Right lobe of liver (tissue), 6 donors: ENCODE measurements at regions not wholly inside any gene's neighbourhood (a gene's known extent, or its start where the extent isn't known, plus 50 kb on each side); places are given as distances from the start of the nearest gene placed in this dataset.
"Not testable (repeated sequence)": the region's sequence is repeated elsewhere in the genome, so short reads cannot be mapped to it uniquely, and the experiment has no call there.

Experiments used
- ATAC-seq, 4 donors: fragments of 200-7000 bp; cut with Tn5 transposase; one replicate each; pipeline ENCODE4 v1.9.1; 2020; ENCODE audit warnings: mild to moderate bottlenecking in 4 of 4, moderate library complexity in 4 of 4
- DNase-seq, 3 donors: peaks; one replicate each; pipeline ENCODE4 v3.0.0-alpha.2; 2020
- H3K27ac ChIP-seq, 3 donors: fragments of 200-600 bp; one replicate each; pipeline ENCODE4 v1.8.0; 2022
- H3K27me3 ChIP-seq, 2 donors: fragments of 200-600 bp; one replicate each; pipeline ENCODE4 v1.8.0; 2022
- H3K36me3 ChIP-seq, 4 donors: fragments of 200-600 bp; sonication (generic) in 1 of 4; one replicate each; pipeline versions ENCODE4 v1.5.1 to v1.8.0; 2017 to 2022; ENCODE audit warnings: control low read depth in 1 of 4
- H3K4me1 ChIP-seq, 4 donors: fragments of 200-600 bp; sonication (generic) in 1 of 4; one replicate each; pipeline versions ENCODE4 v1.5.1 to v1.8.0; 2017 to 2022; ENCODE audit warnings: control low read depth in 1 of 4
- H3K4me3 ChIP-seq, 3 donors: fragments of 200-600 bp; one replicate each; pipeline ENCODE4 v1.8.0; 2022
- H3K9me3 ChIP-seq, 4 donors: fragments of 200-600 bp; sonication (generic) in 1 of 4; one replicate each; pipeline versions ENCODE4 v1.5.1 to v1.8.0; 2017 to 2022; ENCODE audit warnings: control low read depth in 1 of 4
- POLR2A ChIP-seq: fragments of 450-650 bp; IDR thresholded peaks from one replicate; pipeline ENCODE4 v1.6.1; 2017; ENCODE audit warnings: antibody characterized with exemption, mild to moderate bottlenecking
- WGBS: methylation state at CpG from one replicate; pipeline ENCODE4 v1.1.6; 2018; ENCODE audit warnings: low coverage, low lambda C conversion rate; ENCODE audit not compliant: insufficient coverage; ENCODE audit errors: missing lambda C conversion rate; 5-methylcytosine and 5-hydroxymethylcytosine counted together
- intact Hi-C, 2 donors: fragments of 100-400 bp; cut with DNase I; formaldehyde crosslinking; loops; one replicate each; pipeline versions ENCODE4 v1.11.2 to v1.14.1; 2022
- TF ChIP-seq, protein P1 (sequence below), 4 donors: fragments of 200-600 bp in 3 of 4; fragments of 450-650 bp in 1 of 4; IDR thresholded peaks; one replicate each; pipeline versions ENCODE4 v1.5.1 to v1.8.0; 2016 to 2022; ENCODE audit warnings: antibody characterized with exemption in 4 of 4, mild to moderate bottlenecking in 2 of 4
- donor health status: DM: no; HTN: yes; CAD: no.
- donor health status: DM: no; HTN: no; CAD: no.
- donor health status: DM: no; HTN: no; CAD: no.
- donor health status: DM: no; HTN: yes; CAD: no.
- donor health status: DM: no; HTN: yes; CAD: no.

DNA sequence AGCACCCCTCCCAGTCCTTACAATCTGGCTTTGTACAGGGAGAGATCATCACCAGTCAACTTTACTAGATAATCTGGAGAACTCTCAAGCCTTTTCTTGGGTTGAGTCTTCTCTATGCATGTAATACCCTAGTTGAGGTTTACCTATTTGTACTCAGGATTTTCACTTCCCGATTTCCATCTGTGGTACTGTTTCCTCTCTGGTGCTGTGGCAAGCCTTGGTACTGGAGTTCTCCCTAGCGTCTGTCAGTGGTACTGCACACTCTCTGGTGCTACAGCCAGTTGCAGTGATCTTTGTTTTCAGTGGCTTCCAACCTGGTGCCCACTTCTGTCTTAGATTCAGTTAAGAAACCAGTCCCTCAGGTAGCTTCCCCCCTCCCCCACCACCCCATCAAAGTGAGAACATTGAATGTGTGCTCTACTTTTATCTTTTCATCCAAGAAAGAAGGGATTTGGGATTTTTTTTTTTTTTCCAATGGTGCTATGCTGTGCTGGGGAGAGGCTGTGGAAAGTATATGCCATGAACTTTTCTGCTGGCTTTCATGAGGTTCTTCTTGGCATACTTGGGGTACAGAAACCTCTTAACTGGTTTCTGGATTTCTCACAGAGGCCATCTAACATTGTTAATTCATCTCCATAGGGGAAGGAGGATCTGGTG is 69.4 kb upstream of the EVL start:
- peak; percentile 95 to 98 (median 96) for ATAC-seq
- peak; percentile 41 to 68 (median 62) for DNase-seq
- no peaks in the 10 kb centered on the region for H3K27me3 ChIP-seq
- no peaks in the 10 kb centered on the region for H3K9me3 ChIP-seq
- no peak overlapping the region for H3K4me3 ChIP-seq
- H3K27ac ChIP-seq, result no peak overlapping the region
- WGBS, result 0% methylated on average over 2 of the region's 2 CpGs
- intact Hi-C loops, result no loop called here
- TF ChIP-seq, protein P1, sequence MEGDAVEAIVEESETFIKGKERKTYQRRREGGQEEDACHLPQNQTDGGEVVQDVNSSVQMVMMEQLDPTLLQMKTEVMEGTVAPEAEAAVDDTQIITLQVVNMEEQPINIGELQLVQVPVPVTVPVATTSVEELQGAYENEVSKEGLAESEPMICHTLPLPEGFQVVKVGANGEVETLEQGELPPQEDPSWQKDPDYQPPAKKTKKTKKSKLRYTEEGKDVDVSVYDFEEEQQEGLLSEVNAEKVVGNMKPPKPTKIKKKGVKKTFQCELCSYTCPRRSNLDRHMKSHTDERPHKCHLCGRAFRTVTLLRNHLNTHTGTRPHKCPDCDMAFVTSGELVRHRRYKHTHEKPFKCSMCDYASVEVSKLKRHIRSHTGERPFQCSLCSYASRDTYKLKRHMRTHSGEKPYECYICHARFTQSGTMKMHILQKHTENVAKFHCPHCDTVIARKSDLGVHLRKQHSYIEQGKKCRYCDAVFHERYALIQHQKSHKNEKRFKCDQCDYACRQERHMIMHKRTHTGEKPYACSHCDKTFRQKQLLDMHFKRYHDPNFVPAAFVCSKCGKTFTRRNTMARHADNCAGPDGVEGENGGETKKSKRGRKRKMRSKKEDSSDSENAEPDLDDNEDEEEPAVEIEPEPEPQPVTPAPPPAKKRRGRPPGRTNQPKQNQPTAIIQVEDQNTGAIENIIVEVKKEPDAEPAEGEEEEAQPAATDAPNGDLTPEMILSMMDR (IDR thresholded peaks at IDR 0.05), result peak; percentile 70 to 83 (median 78)
- no peak for TF ChIP-seq POLR2A
- H3K4me1 ChIP-seq, result no peaks in the 10 kb centered on the region
- no peaks in the 10 kb centered on the region for H3K36me3 ChIP-seq

DNA sequence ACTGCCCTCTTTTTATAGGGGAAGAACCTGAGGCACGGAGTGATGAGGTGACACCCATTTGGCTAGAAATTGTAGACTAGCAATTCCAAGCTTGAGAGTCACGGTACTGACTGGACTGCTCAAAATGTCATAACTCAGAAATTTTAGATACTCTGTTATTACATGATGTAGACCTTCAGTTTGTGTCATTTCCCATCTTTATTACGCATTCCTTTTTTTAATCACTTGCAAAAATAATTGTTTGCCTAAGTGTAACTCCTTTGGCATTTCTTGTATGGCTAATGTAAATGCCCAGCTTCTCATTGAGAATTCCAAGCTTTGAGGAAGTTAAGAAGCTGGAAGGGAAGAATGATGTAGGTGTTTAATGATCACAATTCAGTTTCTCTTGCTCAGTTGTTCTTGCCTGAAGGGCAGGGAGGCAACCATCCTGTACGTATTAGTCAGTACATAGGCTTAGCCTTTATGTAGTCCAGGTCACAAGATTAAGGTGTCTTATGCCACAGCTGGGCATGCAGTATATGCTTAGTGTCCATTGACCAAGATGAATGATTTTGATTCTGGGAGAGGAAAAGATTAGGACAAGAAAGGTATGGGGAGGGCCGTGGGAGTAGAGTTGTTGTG is 68.2 kb upstream of the EVL start:
- H3K4me3 ChIP-seq, result no peak overlapping the region
- H3K27ac ChIP-seq, result no peak overlapping the region
- no peaks in the 10 kb centered on the region for H3K4me1 ChIP-seq
- no peaks in the 10 kb centered on the region for H3K9me3 ChIP-seq
- intact Hi-C loops, result no loop called here
- TF ChIP-seq POLR2A, result no peak
- TF ChIP-seq, protein P1 (IDR thresholded peaks at IDR 0.05), result no peak
- no peak for ATAC-seq
- H3K27me3 ChIP-seq, result no peaks in the 10 kb centered on the region
- WGBS, result 80% methylated on average over 5 of the region's 5 CpGs
- H3K36me3 ChIP-seq, result no peaks in the 10 kb centered on the region
- no peak for DNase-seq

GRCh38 chr14:100000398-100000797 is 64.8 kb upstream of the EVL start:
- H3K36me3 ChIP-seq, H3K4me1 ChIP-seq, H3K9me3 ChIP-seq, H3K27ac ChIP-seq, H3K27me3 ChIP-seq, ATAC-seq, H3K4me3 ChIP-seq, DNase-seq: not testable (repeated sequence)
- 95% methylated on average over 13 of the region's 15 CpGs for WGBS
- intact Hi-C loops, result loop anchor here in 1 of 2 donors (10.0 kb wide), 1 partner anchor 76 kb away; no protein-coding TSS in a partner anchor

- no peaks in the 10 kb centered on the region for H3K27me3 ChIP-seq
- WGBS, result 92% methylated on average over 1 of the region's 1 CpG
- no peaks in the 10 kb centered on the region for H3K9me3 ChIP-seq
- ATAC-seq (no peak), DNase-seq (no peak)
- H3K4me1 ChIP-seq, result peaks cover 0 to 8% (median 4%) of the 10 kb centered on the region in 4 donors
- no peak overlapping the region for H3K27ac ChIP-seq
- no peaks in the 10 kb centered on the region for H3K36me3 ChIP-seq
- no peak for TF ChIP-seq POLR2A
- TF ChIP-seq, protein P1 (IDR thresholded peaks at IDR 0.05), result no peak
- intact Hi-C loops, result loop anchor here in 1 of 2 donors (10.0 kb wide), 1 partner anchor 80 kb away; no protein-coding TSS in a partner anchor
- no peak overlapping the region for H3K4me3 ChIP-seq
These were observed 60.8 kb upstream of the EVL start for GRCh38 chr14:100004392-100004791.

- TF ChIP-seq POLR2A, result no peak
- TF ChIP-seq, protein P1 (IDR thresholded peaks at IDR 0.05), result no peak
- no peak overlapping the region for H3K4me3 ChIP-seq
- ATAC-seq (no peak), DNase-seq (no peak)
- peaks cover 0 to 8% (median 4%) of the 10 kb centered on the region in 4 donors for H3K4me1 ChIP-seq
- no peaks in the 10 kb centered on the region for H3K27me3 ChIP-seq
- WGBS, result 38% methylated on average over 1 of the region's 1 CpG
- H3K27ac ChIP-seq, result no peak overlapping the region
- H3K9me3 ChIP-seq, result no peaks in the 10 kb centered on the region
- no peaks in the 10 kb centered on the region for H3K36me3 ChIP-seq
- intact Hi-C loops, result loop anchor here in 1 of 2 donors (10.0 kb wide), 1 partner anchor 82 kb away; no protein-coding TSS in a partner anchor
These were observed 58.0 kb upstream of the EVL start for GRCh38 chr14:100007254-100007653.

GRCh38 chr14:100009802-100010201 is 55.4 kb upstream of the EVL start:
- DNase-seq, result not testable (repeated sequence)
- 62% methylated on average over 2 of the region's 2 CpGs for WGBS

More at GRCh38 chr14:100009802-100010201, 55.4 kb upstream of the EVL start:
- intact Hi-C loops, result loop anchor here in 1 of 2 donors (10.0 kb wide), 1 partner anchor 85 kb away; no protein-coding TSS in a partner anchor
- H3K27me3 ChIP-seq, H3K4me3 ChIP-seq, H3K36me3 ChIP-seq, H3K27ac ChIP-seq, ATAC-seq, H3K9me3 ChIP-seq, H3K4me1 ChIP-seq: not testable (repeated sequence)
